NCI-H2171 (cell line): ENCODE measurements at regions not wholly inside any gene's neighbourhood (a gene's known extent, or its start where the extent isn't known, plus 50 kb on each side); places are given as distances from the start of the nearest gene placed in this dataset.

Source experiments
- DNase-seq: peaks from one replicate; lab custom pipeline; 2025; lab: John Stamatoyannopoulos, UW

DNA sequence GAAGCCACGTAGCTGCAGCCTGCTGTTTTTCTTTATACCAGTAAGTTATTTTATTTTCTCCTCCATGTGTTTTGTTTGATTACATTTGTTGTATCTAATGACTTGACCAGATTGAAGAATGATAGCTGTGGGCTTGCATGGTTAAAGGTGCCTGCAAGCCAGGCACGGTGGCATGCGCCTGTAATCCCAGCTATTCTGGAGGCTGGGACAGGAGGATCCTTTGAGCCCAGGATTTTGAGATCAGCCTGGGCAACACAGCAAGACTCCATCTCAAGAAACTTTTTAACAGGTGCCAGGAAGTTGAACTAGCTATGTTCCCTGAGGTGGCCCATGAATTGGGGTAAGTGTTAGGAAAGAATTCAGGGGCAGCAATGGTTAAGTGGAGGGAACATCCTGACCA lies 179.4 kb downstream of the IRS1 start:
- no peak for DNase-seq

DNA sequence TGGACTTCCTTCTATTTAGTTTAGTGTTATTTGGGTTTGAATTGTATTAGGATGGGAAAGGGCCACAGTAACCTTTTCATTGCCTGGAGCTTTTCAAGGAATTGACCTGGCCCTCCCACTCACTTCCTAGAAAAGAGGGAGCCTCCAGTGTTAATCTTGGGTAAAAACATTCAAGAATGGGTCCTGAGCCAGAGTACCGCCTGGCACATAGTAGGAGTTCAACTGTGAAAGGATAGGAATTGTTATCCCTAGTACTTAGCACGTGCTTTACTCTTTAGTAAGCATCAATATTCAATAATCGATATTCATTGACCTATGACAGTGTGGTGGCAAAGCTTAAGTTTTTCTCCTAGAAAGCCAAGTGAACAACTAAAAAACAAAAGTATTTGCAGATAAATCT lies 179.9 kb downstream of the IRS1 start:
- no peak for DNase-seq

- DNase-seq, result no peak
Measured at GRCh38 chr2:226618875-226619605, 180.6 kb downstream of the IRS1 start.

DNA sequence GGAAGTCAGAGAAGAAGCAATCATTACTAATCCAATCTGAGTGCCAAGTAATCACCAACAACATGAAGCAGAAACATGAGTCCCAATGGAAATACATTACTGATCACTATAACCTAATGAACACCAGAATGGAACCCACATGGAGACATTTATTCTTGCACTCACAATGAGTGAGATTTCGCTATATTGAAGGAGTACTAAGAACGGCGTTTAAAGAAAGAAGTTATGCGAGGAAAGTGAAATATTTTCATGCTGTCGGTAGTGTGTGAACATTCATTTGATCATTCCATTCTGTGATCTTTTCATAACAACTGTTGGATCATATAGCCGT lies 181.1 kb downstream of the IRS1 start:
- DNase-seq, result no peak

- no peak for DNase-seq
Measured at GRCh38 chr2:226615891-226616290, 183.7 kb downstream of the IRS1 start.

- no peak for DNase-seq
Measured at GRCh38 chr2:226611944-226612318, 187.7 kb downstream of the IRS1 start.

DNA sequence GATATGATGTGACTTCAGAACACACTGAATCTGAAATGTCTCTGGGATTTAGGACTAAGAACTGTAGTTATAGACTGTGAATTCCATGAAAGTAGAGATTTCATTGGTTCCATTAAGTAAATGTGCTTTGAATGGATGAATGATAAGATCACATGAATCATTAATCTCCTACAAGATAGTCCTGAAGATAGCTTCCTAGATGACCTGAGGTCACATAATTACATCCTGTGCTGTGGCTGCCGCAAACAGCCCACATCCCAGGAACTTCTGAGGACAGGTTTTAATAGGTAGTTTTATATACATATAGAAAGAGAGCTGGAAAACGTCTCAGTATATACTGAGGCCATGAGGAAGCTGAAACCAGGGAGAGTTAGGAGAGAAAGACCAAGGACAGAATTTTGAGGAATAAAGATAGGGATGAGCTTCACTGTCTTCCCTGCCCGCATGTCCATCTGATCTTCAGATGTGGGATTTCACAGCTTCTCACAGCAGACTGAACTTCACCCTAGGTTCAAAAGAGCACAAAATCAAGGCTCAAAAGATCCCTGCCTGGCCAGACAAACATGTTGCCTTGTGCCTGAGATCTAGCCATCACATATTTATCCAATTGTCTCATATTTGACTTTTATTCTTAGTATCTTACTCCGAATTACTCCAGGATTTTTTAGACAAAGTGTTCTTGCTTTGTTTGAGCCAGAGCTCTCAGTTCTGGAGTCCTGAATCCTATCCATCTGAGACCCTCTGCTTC lies 188.2 kb downstream of the IRS1 start:
- DNase-seq, result no peak

DNA sequence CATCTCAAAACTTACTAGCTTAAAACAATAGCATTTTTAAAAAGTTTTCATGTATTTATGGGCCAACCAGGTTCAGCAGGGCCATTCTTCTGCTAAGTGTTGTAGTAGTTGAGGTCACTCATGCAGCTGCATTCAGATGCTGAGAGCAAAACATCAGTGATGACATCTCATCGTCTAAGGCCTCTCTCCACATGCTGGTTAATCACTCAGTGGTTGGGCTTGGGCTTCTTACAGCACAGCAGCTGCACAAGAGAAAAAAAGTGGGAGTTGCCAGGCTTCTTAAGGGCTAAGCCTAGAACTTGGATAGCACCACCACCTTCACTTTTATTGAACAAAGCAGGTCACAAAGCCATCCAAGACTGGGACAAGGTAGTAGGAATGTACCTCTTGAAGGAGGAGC lies 190.3 kb downstream of the IRS1 start:
- DNase-seq, result no peak

DNA sequence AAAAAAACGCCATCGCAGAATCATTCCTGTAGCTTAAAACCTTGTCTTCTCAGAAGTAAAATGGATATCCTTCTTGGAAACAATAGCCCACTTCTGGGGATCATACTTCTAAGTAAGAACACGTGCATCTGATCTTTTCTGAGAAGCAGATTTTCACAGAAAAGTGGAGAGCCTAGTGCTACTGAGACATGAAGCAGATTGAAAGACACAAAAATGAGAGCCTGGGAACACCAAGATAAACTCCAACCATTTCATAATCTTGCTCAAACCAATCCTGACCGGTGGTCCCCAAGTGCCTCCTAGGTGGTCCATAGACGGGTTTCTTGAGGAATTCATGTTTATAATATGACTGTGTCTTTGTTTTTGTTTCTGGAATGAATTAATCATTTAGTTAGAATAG lies 191.2 kb downstream of the IRS1 start:
- DNase-seq, result no peak

- DNase-seq, result no peak
Measured at GRCh38 chr2:226607379-226607778, 192.2 kb downstream of the IRS1 start.

- DNase-seq, result no peak
Measured at GRCh38 chr2:226605642-226606041, 194.0 kb downstream of the IRS1 start.

- no peak for DNase-seq
Measured at GRCh38 chr2:226603606-226604005, 196.0 kb downstream of the IRS1 start.

- no peak for DNase-seq
Measured at GRCh38 chr2:226601881-226602662, 197.5 kb downstream of the IRS1 start.

DNA sequence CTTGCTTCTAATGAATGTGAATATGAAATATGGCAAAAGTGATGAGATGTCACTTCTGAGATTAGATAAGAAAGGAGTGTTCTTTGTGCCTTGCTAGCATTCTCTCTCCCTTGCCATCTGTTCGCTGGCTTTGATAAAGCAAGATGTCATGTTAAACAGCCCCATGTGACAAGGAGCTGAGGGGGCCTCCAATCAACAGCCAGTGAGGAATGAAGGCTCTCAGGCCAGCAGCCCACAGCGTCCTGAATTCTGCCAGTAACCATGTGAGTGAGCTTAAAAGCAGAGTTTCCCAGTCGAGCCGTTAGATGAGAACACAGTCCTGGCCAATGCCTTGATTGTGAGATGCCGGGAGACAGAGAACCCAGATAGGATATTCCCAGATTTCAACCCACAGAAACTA lies 198.8 kb downstream of the IRS1 start:
- DNase-seq, result no peak

- DNase-seq, result no peak
Measured at GRCh38 chr2:226600184-226600583, 199.4 kb downstream of the IRS1 start.

DNA sequence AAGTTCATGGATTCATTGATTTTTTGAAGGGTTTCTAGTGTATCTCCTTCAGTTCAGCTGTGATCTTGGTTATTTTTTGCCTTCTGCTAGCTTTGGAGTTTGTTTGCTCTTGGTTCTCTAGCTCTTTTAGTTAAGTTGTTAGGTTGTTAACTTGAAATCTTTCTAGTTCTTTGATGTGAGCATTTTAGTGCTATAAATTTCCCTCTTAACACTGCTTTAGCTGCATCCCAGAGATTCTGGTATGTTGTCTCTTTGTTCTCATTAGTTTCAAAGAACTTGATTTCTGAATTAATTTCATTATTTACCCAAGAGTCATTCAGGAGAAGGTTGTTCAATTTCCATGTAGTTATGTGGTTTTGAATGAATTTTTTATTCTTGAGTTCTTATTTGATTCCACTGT lies 210.6 kb downstream of the IRS1 start:
- no peak for DNase-seq

- DNase-seq, result no peak
Measured at GRCh38 chr2:226585130-226585561, 214.5 kb downstream of the IRS1 start.

DNA sequence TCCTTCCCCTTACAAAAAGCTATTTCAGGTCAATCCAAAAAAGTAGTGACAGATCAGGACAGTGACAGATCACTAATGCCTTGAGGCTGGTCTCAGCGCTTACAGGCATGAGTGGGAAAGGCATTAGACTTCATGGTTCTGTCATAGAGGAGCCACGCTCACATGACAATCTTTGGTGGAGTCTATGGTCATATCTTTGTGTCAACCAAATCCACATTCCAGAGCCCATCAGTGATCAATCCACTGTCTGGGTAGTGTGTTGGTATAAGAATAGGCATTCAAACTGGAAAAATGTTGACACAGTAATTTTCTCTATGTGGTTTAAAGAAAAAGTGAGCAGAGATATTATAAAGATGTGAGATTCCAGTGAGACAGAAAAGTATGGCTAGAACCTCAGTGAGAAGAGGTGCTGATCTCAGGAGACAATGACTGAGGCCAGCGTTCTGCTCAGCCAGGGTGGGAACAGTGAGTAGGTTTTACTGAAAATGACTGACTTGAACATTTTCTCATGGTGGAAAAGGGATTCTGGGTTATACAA lies 215.0 kb downstream of the IRS1 start:
- no peak for DNase-seq

DNA sequence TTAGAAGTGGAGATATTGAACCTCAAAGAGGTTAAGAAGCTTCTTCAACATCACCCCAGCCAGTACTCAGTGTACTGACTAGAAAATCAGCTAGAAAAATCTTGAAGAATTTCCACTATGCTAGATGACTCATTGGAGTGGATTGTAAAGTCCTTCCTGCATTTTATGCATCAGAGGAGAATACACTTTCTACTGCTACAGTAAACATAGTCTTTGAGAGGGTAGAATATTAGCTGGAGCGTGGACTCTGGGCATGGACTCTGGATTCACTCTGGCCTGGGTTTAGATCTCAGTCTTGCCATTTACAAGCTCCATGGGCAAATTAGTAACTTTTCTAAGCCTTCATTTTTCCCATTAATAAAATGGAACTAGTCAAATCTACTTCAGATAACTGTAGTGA lies 215.9 kb downstream of the IRS1 start:
- no peak for DNase-seq

- no peak for DNase-seq
Measured at GRCh38 chr2:226581661-226582060, 218.0 kb downstream of the IRS1 start.

DNA sequence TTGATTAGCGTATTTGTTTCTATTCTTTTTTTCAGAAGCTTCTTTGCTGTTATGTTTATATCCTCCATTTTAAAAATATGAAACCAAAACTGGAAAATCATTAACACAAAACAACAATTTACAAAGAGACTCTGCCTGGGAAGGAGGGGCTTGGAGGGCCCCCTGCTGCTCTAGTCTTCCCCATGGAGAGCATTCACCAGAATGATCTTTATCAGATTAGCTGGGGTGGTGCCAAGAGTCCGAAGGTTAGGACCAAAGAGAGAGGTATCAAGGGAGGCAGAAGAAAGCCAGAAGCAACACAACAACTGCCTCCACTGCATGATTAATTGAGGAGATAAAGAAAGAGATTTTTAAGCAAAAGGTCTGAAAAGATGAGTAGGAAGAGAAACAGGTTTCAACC lies 218.6 kb downstream of the IRS1 start:
- no peak for DNase-seq

DNA sequence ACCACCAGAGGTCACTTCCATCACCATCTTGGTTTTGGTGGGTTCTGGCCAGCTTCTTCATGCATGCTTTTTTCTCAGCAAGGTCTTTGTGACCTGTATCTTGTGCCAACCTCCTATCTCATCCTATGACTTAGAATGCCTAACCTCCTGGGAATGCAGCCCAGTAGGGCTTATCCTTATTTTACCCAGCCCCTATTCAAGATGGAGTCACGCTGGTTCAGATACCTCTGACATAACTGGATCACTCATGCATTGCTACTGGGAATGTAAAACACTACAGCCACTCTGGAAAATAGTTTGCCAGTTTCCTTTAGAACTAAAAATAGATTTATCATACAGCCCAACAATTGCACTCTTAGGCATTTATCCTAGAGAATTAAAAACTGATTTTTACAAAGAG lies 219.2 kb downstream of the IRS1 start:
- DNase-seq, result no peak

GRCh38 chr2:226579519-226579918 lies 220.1 kb downstream of the IRS1 start:
- no peak for DNase-seq
